GM19023 (cell line): ENCODE measurements at regions not wholly inside any gene's neighbourhood (a gene's known extent, or its start where the extent isn't known, plus 50 kb on each side); places are given as distances from the start of the nearest gene placed in this dataset.

Experiments used
- ATAC-seq: cut with Tn5 transposase; IDR thresholded peaks from one replicate; pipeline ENCODE4 v1.9.1; 2021; ENCODE audit warnings: mild to moderate bottlenecking, moderate library complexity; ENCODE audit not compliant: unreplicated experiment

DNA sequence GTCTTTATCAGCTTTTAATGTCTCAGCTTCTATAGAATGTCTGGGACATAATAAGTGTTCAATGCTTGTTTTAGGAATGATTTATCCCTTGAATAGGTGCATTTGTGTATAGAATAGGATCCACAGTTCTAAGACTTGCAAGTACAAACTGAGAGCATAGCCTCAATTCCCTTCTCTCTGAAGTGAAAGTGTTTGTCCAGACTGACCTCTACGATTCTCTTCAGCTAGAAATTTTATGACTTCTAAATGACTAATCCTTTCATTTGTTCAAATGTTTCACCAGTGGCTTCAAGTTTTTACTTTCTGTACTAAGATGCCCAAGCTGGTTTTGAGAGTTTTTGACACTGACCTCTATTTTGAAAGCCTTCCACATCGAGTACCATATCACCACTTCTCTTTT is 608.2 kb upstream of the ADGRL4 start:
- ATAC-seq: no peak

DNA sequence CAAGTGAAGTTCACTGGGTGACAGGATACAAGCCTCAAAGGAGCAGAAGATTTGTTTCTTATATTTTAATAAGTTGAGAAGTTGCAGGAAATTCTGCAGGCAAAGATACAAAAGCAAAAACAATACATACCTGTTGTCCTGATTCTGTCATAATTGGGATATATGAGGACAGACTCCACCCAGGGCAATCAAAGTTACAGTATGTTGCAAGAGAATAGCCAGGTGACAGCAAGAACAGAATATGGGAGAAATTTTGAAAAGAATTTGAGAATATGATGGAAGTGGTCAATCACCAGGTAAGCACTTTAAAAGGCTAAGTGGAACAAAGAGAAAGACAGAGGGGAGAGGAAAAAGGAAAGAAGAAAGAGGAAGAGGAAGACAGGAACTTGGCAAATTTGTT is 607.6 kb upstream of the ADGRL4 start:
- ATAC-seq: no peak

DNA sequence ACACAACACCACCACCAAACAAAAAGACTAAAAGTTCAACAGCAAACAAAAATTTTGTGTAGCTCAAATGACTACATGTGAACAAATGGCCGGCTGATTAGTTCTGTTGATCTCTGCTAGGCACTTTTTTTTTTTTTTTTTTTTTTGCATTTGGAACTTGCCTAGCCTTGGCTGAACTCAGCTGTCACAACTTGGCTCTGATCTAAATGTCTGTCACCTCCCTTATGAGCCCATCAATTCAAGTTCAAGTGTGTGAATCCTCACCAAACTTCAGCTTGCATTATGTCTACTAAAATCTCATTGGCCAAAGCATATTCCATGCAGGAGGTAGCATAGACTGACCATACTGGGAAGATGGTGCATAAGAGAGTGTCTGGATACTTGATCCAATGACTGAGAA is 606.5 kb upstream of the ADGRL4 start:
- no peak for ATAC-seq

DNA sequence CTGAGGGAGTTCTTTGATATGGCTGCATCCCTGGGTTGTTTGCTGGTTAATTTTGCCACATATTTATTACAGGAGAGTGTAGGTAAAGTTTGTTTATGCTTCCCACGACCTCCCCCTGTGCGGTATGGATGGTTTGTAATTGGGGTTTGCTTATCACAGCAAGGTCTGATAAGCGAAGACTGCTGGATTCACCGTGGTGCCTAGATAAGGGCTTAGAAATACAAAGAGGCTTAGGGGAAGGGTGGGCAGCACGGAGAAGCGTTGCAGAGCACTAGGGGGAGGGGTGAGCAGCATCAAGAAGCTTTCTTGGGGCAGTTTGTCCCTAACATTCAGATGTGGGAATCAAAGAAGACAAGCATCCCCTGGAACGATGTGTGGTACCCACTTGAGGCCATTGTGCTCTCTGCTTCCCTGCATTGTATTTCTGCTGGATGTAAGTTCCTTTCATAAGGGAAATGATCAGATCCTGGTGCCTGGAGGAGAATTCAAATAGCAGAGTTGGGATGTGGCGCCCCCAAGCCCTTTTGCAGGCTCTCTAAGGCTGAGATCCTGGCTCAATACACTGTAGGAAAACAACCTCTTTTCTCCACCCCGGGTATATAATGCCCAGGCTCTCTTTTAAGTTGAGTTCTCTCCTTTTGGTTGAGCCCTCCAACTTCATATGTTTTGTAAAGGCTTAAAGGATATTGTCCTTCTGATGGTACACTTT is 598.1 kb upstream of the ADGRL4 start:
- ATAC-seq: no peak

DNA sequence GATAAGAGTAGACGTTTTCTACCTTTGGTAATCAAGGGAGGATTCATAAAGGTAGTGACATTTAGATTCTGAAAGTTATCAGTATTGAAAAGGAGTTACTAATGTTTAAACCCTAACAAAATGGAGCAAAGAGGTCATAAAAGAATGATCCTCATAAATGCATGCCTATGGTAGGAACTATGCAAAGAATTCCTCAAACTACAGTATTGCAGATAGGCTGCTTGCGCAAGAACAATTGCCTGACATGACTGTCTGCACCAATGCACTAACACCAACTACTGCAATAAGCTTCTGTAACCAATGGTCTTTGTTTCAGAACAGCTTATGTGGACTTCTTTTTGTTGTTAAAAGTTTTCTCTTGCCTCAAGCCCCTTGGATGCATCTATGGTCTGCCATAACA is 597.3 kb upstream of the ADGRL4 start:
- no peak for ATAC-seq

DNA sequence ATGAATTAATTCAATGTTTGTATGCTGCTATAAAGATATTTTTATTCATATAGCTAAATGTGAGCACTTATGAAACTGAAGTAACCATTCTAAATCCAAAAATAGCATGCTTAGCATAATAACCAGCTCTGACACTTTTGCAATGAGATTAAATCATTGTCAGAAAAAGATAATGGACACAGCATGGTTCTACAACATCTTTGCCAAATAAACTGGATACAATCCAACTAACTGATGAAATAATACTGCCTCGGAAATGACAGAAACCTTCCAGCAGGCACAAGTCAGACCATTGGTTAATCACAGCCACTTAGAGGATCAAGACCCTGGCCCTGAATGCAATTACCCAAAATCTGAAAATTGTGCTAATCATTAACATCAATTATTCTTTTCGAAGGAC is 592.7 kb upstream of the ADGRL4 start:
- no peak for ATAC-seq

DNA sequence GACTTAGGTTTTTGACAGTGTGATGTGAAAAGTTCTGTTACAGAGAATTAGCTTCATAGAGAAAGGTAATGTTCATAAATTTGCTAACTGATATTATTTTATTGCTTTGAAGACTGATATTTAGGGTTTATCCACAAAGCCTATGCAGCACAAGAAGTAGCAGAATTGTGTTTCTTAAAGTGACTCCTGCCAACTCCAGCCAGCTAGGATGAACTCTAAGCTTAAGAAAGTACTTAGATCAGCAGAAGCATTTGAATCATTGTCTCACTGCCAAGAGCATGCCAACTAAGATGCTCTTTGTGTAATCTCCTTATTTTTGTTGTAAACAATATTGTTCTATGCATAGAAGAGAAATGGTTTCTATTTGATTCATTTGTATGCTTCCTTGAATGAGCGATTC is 589.4 kb upstream of the ADGRL4 start:
- no peak for ATAC-seq

DNA sequence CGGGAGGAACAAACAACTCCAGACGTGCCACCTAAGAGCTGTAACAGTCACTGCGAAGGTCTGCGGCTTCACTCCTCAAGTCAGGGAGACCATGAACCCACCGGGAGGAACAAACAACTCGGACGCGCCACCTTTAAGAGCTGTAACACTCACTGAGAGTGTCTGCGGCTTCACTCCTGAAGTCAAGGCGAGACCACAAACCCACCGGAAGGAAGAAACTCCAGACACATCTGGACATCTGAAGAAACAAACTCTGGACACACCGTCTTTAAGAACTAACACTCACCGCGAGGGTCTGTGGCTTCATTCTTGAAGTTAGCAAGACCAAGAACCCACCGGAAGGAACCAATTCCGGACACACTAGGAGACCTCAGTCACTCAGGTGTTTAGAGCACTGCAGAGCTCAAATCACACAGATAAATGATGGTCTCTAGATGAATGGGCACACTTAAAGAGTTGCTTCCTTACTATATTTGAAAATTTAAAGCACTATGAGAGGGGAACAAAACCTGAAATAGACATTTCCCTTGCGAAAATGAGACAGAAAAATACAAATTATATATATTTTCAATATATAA is 587.7 kb upstream of the ADGRL4 start:
- no peak for ATAC-seq

DNA sequence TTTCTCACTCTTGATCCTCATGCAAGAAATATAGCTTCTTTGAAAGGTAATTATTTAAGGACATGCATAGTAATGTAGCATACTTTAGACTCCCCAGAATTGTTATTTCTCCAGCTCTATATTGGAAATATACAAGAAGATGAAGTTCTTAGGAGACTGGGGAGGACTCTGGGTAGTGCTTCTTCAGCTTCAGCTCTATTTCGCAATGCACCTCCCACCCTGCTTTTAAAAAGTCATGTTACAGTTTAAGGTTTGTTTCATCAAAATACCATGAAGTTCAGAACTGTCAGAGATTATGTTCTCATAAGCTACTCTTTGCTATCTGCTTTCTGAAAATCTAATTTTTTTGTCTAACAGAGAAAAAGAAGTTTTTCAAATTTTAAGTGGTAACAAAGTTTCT is 586.2 kb upstream of the ADGRL4 start:
- no peak for ATAC-seq

DNA sequence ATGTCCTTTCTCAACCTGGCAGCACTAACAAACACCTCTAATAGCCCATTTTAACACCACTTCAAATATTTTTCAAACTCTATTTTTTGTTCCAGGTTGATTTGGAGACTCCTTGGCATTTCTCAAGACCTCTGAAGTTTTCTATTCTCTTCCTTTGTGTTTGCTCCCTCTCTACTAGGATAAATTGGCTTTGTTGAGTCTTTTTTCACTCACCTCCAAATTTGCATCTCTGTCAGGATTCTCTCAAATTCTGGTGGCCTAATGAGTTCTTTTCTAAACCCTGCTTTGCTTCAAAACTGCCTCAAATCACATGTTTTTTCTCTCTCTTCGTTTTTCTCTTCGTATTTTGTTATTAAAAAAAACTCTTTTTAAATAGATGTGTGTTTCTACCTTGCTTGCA is 582.2 kb upstream of the ADGRL4 start:
- no peak for ATAC-seq

DNA sequence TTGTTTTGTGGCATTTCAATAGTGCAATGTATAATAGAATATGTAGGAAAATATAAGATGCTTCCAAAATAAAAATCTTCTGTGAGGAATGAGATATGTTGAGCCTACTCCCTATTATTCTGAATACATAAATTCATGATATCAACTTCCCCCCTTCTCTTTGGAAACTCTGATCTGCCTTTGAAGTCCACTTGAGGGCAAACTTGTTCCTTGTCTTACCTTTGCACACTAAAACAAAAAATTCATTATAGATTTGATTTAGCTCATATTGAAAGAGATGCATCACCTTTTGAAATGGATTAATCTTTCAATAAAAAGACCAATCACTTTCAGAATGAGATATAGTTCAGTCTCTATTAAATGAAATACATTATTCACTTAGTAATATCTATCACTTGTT is 580.7 kb upstream of the ADGRL4 start:
- no peak for ATAC-seq

DNA sequence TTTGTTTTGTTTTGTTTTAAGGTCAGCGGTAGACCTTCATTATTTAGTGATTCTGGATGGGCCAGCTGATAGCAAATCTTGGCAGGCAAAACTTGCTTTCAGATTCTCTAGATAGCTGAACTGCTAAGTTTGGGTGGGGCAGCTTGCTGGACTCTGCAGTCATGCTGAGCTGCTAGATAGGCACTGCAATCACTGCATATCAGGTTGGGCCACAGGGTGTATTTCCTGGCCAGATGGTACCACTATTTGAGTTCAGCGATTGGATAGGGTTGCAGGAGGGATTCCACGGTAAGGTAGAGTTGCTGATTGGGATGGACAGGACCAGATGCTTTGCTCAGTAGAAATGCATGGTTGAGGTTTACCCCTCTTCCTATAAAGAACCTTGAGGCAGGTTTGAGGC is 579.3 kb upstream of the ADGRL4 start:
- ATAC-seq: no peak

DNA sequence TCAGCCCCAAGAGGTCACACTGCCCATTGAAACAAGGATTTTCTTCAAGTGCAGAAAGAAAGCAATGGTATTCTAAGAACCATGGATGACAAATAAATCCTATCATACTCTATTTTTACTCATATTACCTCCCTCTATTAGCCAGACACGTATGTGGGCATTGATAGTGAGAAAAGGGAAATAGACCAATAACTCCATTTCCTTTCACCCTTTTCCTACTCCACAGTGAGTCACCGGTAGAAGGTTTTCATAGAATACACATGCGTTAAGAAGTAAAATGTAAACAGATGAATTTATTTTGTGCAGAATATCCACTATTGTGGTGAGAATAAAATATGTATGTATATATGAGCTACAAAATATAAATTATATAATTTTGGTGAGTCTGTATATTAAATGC is 568.9 kb upstream of the ADGRL4 start:
- ATAC-seq: no peak

DNA sequence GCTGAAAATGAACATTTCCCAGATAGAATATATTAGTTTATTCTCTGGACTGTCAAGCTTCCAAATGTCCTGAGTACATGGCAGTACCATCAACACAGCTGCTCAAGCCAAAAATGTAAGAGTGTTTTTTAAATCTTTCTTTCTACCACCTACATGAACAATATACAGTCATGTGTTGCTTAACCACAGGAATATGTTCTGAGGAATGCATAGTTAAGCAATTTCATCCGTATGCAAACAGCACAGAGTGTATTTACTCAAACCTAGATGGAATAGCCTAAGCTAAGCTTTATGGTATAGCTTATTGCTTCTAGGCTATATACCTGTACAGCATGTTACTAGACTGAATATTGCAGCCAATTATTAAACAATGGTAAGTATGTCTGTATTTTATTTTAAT is 561.9 kb upstream of the ADGRL4 start:
- no peak for ATAC-seq

DNA sequence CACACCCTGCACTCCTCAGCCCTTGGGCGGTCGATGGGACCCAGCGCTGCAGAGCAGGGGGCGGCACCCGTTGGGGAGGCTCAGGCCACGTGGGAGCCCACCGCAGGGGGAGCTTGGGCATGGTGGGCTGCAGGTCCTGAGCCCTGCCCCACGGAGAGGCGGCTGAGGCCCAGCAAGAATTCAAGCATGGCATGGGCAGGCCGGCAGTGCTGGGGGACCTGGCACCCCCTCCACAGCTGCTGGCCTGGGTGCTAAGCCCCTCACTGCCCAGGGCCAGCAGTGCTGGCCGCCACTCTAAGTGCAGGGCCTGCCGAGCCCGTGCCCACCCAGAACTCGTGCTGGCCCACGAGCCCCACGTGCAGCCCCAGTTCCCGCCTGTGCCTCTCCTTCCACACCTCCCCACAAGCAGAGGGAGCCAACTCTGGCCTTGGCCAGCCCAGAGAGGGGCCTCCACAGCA is 555.0 kb upstream of the ADGRL4 start:
- ATAC-seq: no peak

DNA sequence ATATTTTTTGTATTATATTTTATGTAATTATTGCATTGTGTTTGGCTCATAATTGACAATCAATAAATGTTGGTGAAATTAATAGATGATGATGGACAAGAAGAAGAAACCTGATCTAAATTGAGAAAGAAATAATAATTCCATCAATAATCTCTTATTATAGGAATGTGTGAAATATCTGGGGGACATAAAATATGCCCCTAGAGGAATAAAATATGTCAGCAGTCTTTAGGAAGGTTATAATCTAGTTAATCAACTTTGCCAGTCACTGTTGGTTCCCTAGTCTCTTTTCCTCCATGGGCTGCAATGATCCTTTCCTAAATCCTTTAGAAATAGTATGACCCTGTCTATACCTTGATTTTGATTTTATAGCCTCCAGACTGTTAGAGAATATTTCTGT is 549.7 kb upstream of the ADGRL4 start:
- ATAC-seq: no peak

DNA sequence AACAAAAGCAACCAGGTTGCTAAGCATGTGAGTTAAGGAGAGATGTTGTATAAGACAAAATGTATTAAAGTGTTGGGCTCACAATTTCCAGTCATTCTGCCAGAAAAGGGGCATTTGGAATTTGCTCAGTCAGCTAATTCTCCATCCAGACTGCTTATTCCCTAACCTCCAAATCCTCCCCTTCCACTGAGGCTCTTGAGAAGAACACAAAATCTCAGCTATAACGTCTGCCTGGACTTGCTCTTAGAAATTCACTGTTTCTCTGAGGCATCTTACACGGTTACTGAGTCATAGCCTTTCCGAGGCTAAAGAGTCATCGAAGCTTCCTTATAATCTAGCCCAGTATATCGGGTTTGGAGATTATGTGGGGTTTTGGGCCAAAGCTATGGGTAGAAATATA is 548.2 kb upstream of the ADGRL4 start:
- ATAC-seq: no peak

DNA sequence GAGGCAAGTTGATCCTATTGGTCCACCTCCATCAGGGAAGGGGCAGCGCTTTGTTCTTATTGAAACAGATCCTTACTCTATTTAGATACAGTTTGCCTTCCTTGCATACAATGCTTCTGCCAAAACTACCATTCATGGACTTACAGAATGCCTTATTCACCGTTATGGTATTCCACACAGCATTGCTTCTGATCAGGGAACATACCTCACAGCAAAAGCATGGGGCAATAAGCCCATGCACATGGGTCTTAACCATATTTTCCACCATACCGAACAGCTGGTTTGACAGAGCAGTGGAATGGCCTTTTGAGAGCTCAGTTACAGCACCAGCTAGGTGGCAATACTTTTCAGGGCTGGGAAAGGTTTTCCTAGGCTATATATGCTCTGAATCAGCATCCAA is 544.8 kb upstream of the ADGRL4 start:
- ATAC-seq: no peak

DNA sequence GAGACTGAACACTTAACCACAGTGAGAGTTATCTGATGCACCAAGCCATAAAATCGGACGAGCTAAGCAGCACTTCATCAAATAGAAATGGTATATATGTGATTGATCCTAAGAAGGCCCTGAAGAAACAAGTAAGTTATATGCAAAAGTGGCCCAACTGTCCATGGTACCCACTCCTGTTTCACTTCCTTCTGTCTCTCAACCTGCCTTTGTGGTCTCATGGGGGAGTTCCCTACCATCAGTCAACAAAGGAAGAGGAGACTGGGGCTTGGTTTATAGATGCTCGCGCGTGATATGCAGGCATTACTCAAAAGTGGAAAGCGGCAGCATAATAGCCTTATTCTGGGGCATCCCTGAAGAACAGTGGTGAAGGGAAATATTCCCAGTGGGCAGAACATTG is 543.9 kb upstream of the ADGRL4 start:
- no peak for ATAC-seq

DNA sequence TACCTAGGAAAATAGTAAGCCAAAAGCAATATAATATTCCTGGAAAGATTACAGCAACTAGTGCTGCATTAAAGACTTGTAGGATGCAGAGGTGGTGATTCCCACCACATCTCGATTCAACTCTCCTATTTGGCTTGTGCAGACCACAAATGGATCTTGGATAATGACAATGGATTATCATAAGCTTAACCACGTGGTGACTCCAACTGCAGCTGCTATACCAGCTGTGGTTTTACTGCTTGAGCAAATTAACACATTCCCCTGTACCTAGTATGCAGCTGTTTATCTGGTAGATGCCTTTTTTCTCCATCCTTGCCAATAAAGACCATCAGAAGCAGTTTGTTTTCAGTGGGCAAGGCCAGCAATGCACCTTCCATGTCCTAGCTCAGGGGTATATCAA is 542.7 kb upstream of the ADGRL4 start:
- ATAC-seq: no peak

DNA sequence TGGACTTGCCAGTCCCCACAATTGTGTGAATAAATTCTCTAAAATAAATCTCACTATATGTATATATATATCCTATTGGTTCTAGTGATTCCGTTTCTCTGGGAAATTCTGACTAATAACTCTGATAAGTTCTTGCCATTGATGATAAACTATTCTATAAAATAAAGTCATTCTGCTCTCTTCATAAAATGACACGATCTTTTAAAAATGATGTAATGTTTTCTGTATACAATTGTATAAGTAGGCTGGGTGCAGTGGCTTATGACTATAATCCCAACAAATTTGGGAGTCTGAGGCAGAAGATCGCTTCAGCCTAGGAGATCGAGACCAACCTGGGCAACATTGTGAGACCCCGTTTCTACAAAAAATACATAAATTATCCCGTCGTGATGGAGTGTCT is 541.0 kb upstream of the ADGRL4 start:
- ATAC-seq: no peak

DNA sequence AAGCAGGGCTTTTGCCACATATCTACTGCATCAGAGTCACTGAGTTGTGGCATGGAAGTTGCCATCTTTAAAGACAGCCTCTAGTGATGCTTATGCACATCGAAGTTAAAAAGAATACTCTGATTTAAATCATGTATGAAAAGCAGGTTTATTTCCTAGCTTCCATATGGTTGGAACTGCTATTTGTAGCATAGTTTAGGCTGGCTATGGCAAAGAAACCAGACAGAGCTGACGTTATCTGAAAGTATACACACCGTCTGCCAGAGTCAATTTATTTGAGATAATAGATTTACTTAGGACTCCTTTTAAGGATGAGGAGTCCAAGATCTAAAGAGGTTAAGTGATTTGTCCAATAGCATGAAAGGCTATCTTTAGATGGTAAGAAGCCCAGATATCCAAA is 536.9 kb upstream of the ADGRL4 start:
- no peak for ATAC-seq

DNA sequence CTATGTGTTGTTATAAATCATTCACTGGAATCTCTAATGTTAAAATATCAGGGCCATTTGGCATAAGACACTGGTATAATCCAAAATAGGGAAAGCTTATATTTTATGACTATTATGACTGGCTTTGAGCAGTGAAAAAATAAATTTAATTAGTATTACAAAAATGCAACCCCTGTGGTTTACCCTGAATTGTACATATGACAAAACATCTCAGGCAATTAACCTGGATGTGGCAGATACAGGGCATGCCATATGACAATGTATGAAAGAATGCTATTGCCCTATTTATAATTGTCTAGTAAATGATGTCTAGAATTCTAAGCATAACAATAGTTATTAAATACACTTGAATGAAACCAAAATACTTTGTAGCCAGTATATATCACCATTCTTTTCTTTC is 532.5 kb upstream of the ADGRL4 start:
- no peak for ATAC-seq
